ENCODE measurements at regions not wholly inside any gene's neighbourhood (a gene's known extent, or its start where the extent isn't known, plus 50 kb on each side); places are given as distances from the start of the nearest gene placed in this dataset.

- H3K4me1 ChIP-seq = no peaks in the 10 kb centered on the region
- H3K27me3 ChIP-seq = no peaks in the 10 kb centered on the region
- peak in 1 of 3 donors; percentile 38 for DNase-seq
- no peaks in the 10 kb centered on the region for H3K36me3 ChIP-seq
- H3K4me3 ChIP-seq = no peak overlapping the region
- no peak overlapping the region for H3K27ac ChIP-seq
- TF ChIP-seq POLR2A (IDR thresholded peaks at IDR 0.05) = no peak
- TF ChIP-seq, protein P1, sequence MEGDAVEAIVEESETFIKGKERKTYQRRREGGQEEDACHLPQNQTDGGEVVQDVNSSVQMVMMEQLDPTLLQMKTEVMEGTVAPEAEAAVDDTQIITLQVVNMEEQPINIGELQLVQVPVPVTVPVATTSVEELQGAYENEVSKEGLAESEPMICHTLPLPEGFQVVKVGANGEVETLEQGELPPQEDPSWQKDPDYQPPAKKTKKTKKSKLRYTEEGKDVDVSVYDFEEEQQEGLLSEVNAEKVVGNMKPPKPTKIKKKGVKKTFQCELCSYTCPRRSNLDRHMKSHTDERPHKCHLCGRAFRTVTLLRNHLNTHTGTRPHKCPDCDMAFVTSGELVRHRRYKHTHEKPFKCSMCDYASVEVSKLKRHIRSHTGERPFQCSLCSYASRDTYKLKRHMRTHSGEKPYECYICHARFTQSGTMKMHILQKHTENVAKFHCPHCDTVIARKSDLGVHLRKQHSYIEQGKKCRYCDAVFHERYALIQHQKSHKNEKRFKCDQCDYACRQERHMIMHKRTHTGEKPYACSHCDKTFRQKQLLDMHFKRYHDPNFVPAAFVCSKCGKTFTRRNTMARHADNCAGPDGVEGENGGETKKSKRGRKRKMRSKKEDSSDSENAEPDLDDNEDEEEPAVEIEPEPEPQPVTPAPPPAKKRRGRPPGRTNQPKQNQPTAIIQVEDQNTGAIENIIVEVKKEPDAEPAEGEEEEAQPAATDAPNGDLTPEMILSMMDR (IDR thresholded peaks at IDR 0.05) = no peak
- no peaks in the 10 kb centered on the region for H3K9me3 ChIP-seq
Measured at GRCh38 chr14:101196795-101197590, 293.5 kb upstream of the RTL1 start.

GRCh38 chr14:101197595-101198397 lies 294.3 kb upstream of the RTL1 start:
- no peak for TF ChIP-seq POLR2A (IDR thresholded peaks at IDR 0.05)
- TF ChIP-seq, protein P1 (IDR thresholded peaks at IDR 0.05) = no peak
- Histone ChIP-seq H3K4me3 (no peak overlapping the region), H3K27me3 (no peaks in the 10 kb centered on the region), H3K27ac (no peak overlapping the region), H3K9me3 (no peaks in the 10 kb centered on the region), H3K36me3 (no peaks in the 10 kb centered on the region), H3K4me1 (no peaks in the 10 kb centered on the region)
- DNase-seq = peak in 2 of 3 donors; percentile 33 to 35

DNA sequence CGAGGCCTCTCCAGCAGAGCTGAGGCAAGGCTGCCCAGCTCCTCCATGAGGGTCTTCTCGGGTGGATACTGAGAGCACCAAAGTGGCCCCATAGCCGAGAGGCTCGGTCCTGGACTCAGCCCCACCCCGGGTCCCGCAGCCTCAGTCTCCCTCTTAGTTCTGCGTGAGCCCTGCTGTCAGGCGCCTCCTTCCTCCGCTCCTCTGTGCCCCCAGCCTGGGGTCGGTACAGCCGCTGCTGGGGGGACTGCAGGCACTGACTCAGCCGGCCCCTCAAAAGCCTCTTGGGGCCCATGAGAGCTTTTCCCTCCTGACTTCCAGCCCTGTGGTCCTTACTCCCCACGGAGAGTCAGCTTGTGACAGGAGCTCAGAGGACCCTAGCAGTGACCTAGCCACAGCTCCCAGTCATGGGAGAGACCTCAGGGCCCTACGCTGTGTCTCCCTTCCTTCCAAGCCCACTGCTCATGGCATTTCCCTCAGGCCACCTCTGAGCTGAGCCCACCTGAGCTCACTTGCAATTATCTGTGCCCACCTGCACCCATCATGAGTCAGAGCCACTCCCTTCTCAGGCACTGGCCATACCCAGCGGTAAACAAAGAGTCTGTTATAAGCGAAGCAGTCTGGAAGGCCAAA lies 295.0 kb upstream of the RTL1 start:
- DNase-seq = peak in 1 of 3 donors; percentile 3
- Histone ChIP-seq H3K27ac (no peak overlapping the region), H3K4me1 (no peaks in the 10 kb centered on the region), H3K36me3 (no peaks in the 10 kb centered on the region), H3K4me3 (no peak overlapping the region), H3K9me3 (no peaks in the 10 kb centered on the region), H3K27me3 (no peaks in the 10 kb centered on the region)
- no peak for TF ChIP-seq POLR2A (IDR thresholded peaks at IDR 0.05)
- TF ChIP-seq, protein P1 (IDR thresholded peaks at IDR 0.05) = no peak

DNA sequence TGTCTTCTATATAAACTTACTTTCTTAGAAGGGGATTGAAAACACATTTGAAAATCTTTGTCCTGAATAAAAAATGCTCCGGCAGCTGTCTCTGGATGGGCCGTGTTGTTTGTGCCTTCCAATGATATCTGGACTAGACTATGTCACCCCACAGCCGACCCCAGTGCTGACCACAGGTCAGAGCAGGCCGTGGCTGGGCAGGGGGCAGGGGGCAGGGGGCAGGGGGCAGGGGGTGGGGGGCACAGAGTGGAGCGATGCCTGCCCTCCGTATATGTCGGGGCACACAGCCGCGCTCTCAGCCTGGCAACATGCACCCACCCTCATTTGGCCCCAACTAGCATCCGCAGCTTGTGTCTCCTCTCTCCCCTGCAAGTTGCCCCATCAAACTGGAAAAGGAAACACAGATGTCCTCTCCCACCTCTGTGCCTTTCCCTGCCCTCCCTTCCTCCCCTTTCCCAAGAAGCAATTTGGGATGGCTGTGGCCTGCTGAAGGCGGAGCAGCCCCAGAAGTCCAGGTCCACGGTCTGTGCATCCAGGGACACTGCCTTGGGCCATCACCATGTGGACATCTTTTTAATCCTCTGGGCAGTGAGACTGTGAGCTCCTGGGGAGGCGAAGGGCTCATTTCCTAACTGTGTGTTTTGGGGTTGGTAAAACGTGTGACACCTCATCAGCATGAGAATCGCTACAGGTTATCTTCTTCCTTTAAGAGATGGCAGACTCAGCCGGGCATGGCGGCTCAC lies 295.7 kb upstream of the RTL1 start:
- Histone ChIP-seq H3K27ac (no peak overlapping the region), H3K9me3 (no peaks in the 10 kb centered on the region), H3K27me3 (no peaks in the 10 kb centered on the region), H3K4me1 (no peaks in the 10 kb centered on the region), H3K4me3 (no peak overlapping the region), H3K36me3 (no peaks in the 10 kb centered on the region)
- no peak for TF ChIP-seq POLR2A (IDR thresholded peaks at IDR 0.05)
- TF ChIP-seq, protein P1 (IDR thresholded peaks at IDR 0.05) = no peak
- DNase-seq = peak in 2 of 3 donors; percentile 14 to 40

- H3K27me3 ChIP-seq = no peaks in the 10 kb centered on the region
- H3K4me3 ChIP-seq = no peak overlapping the region
- peak in 2 of 3 donors; percentile 23 to 25 for DNase-seq
- H3K36me3 ChIP-seq = no peaks in the 10 kb centered on the region
- H3K27ac ChIP-seq = no peak overlapping the region
- H3K9me3 ChIP-seq = no peaks in the 10 kb centered on the region
- TF ChIP-seq POLR2A (IDR thresholded peaks at IDR 0.05) = no peak
- TF ChIP-seq, protein P1 (IDR thresholded peaks at IDR 0.05) = no peak
- no peaks in the 10 kb centered on the region for H3K4me1 ChIP-seq
Measured at GRCh38 chr14:101200008-101200649, 296.6 kb upstream of the RTL1 start.
